ENCODE measurements at regions not wholly inside any gene's neighbourhood (a gene's known extent, or its start where the extent isn't known, plus 50 kb on each side); places are given as distances from the start of the nearest gene placed in this dataset.
A peak's percentile ranks its signal among the peaks of the same experiment; 100 is the strongest.

DNA sequence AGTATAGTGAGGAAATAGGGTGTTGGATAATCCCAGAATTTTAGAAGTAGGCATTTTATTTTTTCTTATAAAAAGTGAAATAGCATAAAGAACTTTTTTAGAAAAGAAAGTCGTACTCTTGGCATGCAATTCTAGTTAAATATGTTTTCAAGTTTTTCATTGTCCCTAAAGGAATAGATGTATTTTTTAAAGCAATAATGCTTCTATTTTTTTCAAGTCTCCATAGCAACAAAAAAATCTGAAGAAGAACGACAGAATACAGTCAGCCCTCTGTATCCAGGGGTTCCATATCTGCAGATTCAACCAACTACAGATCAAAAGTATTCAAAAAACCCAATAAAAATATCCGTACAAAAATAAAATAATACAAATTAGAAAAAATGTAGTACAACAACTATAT, 538.2 kb downstream of the GLUD2 start:
- Histone ChIP-seq H3K4me1 (ENCODE audit: insufficient read depth, low read length) (no peaks in the 10 kb centered on the region), H3K9me3 (ENCODE audit: low read depth, low read length) (no peaks in the 10 kb centered on the region), H3K4me3 (ENCODE audit: insufficient read depth, low read length) (no peak overlapping the region), H3K79me2 (ENCODE audit: insufficient read depth, low read length) (no peaks in the 10 kb centered on the region), H3K27ac (ENCODE audit: low read depth, low read length) (no peak overlapping the region), H3K4me2 (ENCODE audit: insufficient read depth, low read length) (no peak overlapping the region), H3K36me3 (ENCODE audit: insufficient read depth, low read length) (no peaks in the 10 kb centered on the region), H4K20me1 (ENCODE audit: insufficient read depth, low read length) (no peaks in the 10 kb centered on the region), H2AFZ (ENCODE audit: low read length) (no peak overlapping the region), H3K27me3 (ENCODE audit: insufficient read depth, low read length) (no peaks in the 10 kb centered on the region)
- DNase-seq (ENCODE audit: insufficient read length, low spot score, missing footprints): peak; percentile 8
- TF ChIP-seq, protein P1, sequence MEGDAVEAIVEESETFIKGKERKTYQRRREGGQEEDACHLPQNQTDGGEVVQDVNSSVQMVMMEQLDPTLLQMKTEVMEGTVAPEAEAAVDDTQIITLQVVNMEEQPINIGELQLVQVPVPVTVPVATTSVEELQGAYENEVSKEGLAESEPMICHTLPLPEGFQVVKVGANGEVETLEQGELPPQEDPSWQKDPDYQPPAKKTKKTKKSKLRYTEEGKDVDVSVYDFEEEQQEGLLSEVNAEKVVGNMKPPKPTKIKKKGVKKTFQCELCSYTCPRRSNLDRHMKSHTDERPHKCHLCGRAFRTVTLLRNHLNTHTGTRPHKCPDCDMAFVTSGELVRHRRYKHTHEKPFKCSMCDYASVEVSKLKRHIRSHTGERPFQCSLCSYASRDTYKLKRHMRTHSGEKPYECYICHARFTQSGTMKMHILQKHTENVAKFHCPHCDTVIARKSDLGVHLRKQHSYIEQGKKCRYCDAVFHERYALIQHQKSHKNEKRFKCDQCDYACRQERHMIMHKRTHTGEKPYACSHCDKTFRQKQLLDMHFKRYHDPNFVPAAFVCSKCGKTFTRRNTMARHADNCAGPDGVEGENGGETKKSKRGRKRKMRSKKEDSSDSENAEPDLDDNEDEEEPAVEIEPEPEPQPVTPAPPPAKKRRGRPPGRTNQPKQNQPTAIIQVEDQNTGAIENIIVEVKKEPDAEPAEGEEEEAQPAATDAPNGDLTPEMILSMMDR (IDR thresholded peaks at IDR 0.05; ENCODE audit: extremely low read depth, low read depth, low read length): no peak

DNA sequence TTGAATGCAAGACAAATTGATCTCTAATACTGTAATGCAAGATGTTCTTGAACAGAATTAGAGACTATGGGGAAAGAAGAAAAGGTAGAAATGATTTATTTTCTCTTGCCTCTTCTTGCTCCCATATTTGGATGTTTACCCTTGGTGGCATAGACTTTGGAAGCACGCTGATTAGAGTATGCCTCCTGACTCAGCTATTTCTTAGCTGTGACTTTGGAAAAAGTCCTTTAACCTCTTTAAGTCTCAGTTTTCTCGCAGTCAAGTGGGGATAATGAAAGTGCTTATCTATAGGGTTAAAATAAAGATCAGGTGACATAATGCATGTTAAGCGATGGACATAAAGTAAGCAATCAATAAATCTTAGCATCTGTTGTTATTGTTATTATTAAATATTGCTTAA, 545.5 kb downstream of the GLUD2 start:
- no peaks in the 10 kb centered on the region for H3K4me1 ChIP-seq (ENCODE audit: insufficient read depth, low read length)
- DNase-seq (ENCODE audit: insufficient read length, low spot score, missing footprints): no peak
- no peaks in the 10 kb centered on the region for H4K20me1 ChIP-seq (ENCODE audit: insufficient read depth, low read length)
- H3K4me3 ChIP-seq (ENCODE audit: insufficient read depth, low read length): no peak overlapping the region
- peaks cover 4% of the 10 kb centered on the region for H3K9me3 ChIP-seq (ENCODE audit: low read depth, low read length)
- H3K79me2 ChIP-seq (ENCODE audit: insufficient read depth, low read length): no peaks in the 10 kb centered on the region
- no peaks in the 10 kb centered on the region for H3K27me3 ChIP-seq (ENCODE audit: insufficient read depth, low read length)
- no peaks in the 10 kb centered on the region for H3K36me3 ChIP-seq (ENCODE audit: insufficient read depth, low read length)
- TF ChIP-seq, protein P1 (IDR thresholded peaks at IDR 0.05; ENCODE audit: extremely low read depth, low read depth, low read length): no peak
- H3K27ac ChIP-seq (ENCODE audit: low read depth, low read length): no peak overlapping the region
- no peak overlapping the region for H2AFZ ChIP-seq (ENCODE audit: low read length)
- H3K4me2 ChIP-seq (ENCODE audit: insufficient read depth, low read length): no peak overlapping the region

- no peaks in the 10 kb centered on the region for H3K9me3 ChIP-seq (ENCODE audit: low read depth, low read length)
- no peaks in the 10 kb centered on the region for H4K20me1 ChIP-seq (ENCODE audit: insufficient read depth, low read length)
- H3K79me2 ChIP-seq (ENCODE audit: insufficient read depth, low read length): no peaks in the 10 kb centered on the region
- H3K27me3 ChIP-seq (ENCODE audit: insufficient read depth, low read length): no peaks in the 10 kb centered on the region
- H3K4me3 ChIP-seq (ENCODE audit: insufficient read depth, low read length): no peak overlapping the region
- H3K4me2 ChIP-seq (ENCODE audit: insufficient read depth, low read length): no peak overlapping the region
- DNase-seq (ENCODE audit: insufficient read length, low spot score, missing footprints): no peak
- TF ChIP-seq, protein P1 (IDR thresholded peaks at IDR 0.05; ENCODE audit: extremely low read depth, low read depth, low read length): no peak
- no peak overlapping the region for H2AFZ ChIP-seq (ENCODE audit: low read length)
- H3K36me3 ChIP-seq (ENCODE audit: insufficient read depth, low read length): no peaks in the 10 kb centered on the region
- H3K4me1 ChIP-seq (ENCODE audit: insufficient read depth, low read length): no peaks in the 10 kb centered on the region
- no peak overlapping the region for H3K27ac ChIP-seq (ENCODE audit: low read depth, low read length)
Measured at GRCh38 chrX:121598356-121598755, 550.9 kb downstream of the GLUD2 start.

GRCh38 chrX:121635141-121635540, 587.7 kb downstream of the GLUD2 start:
- no peaks in the 10 kb centered on the region for H4K20me1 ChIP-seq (ENCODE audit: insufficient read depth, low read length)
- H3K4me1 ChIP-seq (ENCODE audit: insufficient read depth, low read length): no peaks in the 10 kb centered on the region
- H3K36me3 ChIP-seq (ENCODE audit: insufficient read depth, low read length): no peaks in the 10 kb centered on the region
- H3K9me3 ChIP-seq (ENCODE audit: low read depth, low read length): no peaks in the 10 kb centered on the region
- no peak for DNase-seq (ENCODE audit: insufficient read length, low spot score, missing footprints)
- H3K27ac ChIP-seq (ENCODE audit: low read depth, low read length): no peak overlapping the region
- no peaks in the 10 kb centered on the region for H3K79me2 ChIP-seq (ENCODE audit: insufficient read depth, low read length)
- H3K4me3 ChIP-seq (ENCODE audit: insufficient read depth, low read length): no peak overlapping the region
- H3K4me2 ChIP-seq (ENCODE audit: insufficient read depth, low read length): no peak overlapping the region
- no peak overlapping the region for H2AFZ ChIP-seq (ENCODE audit: low read length)
- TF ChIP-seq, protein P1 (IDR thresholded peaks at IDR 0.05; ENCODE audit: extremely low read depth, low read depth, low read length): no peak
- no peaks in the 10 kb centered on the region for H3K27me3 ChIP-seq (ENCODE audit: insufficient read depth, low read length)

Data from osteoblast (primary cell).